NT2/D1 (cell line): ENCODE measurements at regions not wholly inside any gene's neighbourhood (a gene's known extent, or its start where the extent isn't known, plus 50 kb on each side); places are given as distances from the start of the nearest gene placed in this dataset.
A peak's percentile ranks its signal among the peaks of the same experiment; 100 is the strongest.

Experiments
- DNase-seq: peaks from one replicate; pipeline ENCODE4 v3.0.0-alpha.2; 2011; ENCODE audit warnings: low read depth, low spot score
- H3K27me3 ChIP-seq: 2 replicates; pipeline ENCODE4 v1.6.0; 2011; ENCODE audit warnings: mild to moderate bottlenecking; ENCODE audit not compliant: insufficient read length, insufficient read depth
- H3K36me3 ChIP-seq: 2 replicates; pipeline ENCODE4 v1.6.1; 2011; ENCODE audit warnings: mild to moderate bottlenecking, low read length, mixed read lengths; ENCODE audit not compliant: insufficient read depth, insufficient read length
- H3K4me1 ChIP-seq: 2 replicates; pipeline ENCODE4 v1.5.1; 2011; ENCODE audit not compliant: insufficient read depth, insufficient read length
- H3K4me3 ChIP-seq: 2 replicates; pipeline ENCODE4 v1.5.1; 2011; ENCODE audit warnings: low read depth; ENCODE audit not compliant: insufficient read length
- H3K9ac ChIP-seq: 2 replicates; pipeline ENCODE4 v1.6.0; 2011; ENCODE audit warnings: low read depth; ENCODE audit not compliant: insufficient read length
- H3K9me3 ChIP-seq: 2 replicates; pipeline ENCODE4 v1.5.1; 2011; ENCODE audit warnings: mild to moderate bottlenecking, low read length; ENCODE audit not compliant: insufficient read depth
- SUZ12 ChIP-seq: IDR thresholded peaks from 2 replicates; pipeline ENCODE4 v1.6.1; 2011; ENCODE audit not compliant: insufficient read length, insufficient read depth; ENCODE audit errors: extremely low read depth
- YY1 ChIP-seq: IDR thresholded peaks from 2 replicates; pipeline ENCODE4 v1.6.1; 2011; ENCODE audit not compliant: insufficient read length, insufficient read depth
- ZNF274 ChIP-seq: IDR thresholded peaks from 2 replicates; pipeline ENCODE4 v1.6.1; 2011; ENCODE audit warnings: mild to moderate bottlenecking, low read depth, low read length

DNA sequence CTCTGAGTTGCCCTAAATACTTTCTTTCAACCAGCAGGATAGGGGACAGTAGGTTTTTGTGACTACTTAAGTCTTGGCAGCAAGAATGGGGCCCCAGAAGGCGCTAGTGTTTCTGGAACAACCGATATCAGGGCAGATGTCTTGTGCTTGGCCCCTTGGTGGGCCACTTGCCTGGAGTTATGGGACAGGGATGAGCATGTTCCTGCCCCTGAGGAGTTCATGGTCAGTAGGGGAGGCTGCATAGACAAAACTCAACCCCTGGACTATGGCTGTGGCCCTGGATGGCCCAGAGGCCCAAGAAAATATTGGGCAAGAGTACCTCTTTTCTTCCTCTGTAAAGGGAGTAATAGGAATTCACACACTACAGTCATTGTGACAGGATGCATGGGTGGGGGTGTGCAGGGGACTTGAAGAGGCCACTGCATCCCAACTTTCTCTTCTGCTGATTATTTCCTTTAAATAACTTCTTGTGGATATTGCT is 57.7 kb upstream of the IGFBP3 start:
- no peak for DNase-seq
- Histone ChIP-seq H3K9ac (no peak overlapping the region), H3K4me3 (no peak overlapping the region), H3K27me3 (no peaks in the 10 kb centered on the region), H3K9me3 (peaks cover 18% of the 10 kb centered on the region), H3K36me3 (no peaks in the 10 kb centered on the region), H3K4me1 (peaks cover 9% of the 10 kb centered on the region)
- TF ChIP-seq SUZ12 = no peak
- no peak for TF ChIP-seq ZNF274
- no peak for TF ChIP-seq YY1

DNA sequence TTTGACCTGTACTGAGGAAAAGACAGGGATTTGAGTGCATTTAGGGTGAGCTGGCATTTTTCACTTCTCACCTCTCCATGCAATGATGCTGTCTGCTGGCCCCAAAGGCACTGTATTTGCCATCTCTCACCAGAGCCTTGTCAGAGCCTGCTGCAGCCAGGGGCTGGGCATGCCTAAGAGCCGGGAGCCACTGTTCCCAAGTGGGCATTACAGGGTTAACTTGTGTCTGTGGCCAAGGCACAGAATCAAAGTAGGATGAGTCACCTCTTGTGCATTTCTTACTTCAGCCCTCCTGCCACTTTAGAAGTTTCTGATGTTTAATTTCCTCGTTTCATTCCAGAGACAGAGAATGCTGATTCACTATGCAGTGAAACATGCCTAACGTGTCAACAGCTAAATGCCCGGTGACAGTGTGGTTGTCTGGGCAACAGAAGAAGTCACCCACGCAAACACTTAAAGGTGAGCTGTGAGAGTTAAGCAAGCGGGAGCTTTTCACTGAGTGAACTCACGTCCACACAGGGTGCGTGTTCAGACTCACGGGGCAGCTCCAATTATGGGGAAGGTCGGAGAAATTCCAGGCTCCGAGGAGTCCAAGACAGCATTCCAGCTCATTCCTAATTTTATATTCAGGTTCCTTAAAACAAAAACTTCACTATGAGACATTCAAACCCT is 57.1 kb upstream of the IGFBP3 start:
- Histone ChIP-seq H3K9me3 (peaks cover 12% of the 10 kb centered on the region), H3K4me3 (no peak overlapping the region), H3K36me3 (no peaks in the 10 kb centered on the region), H3K9ac (no peak overlapping the region), H3K27me3 (no peaks in the 10 kb centered on the region), H3K4me1 (peaks cover 9% of the 10 kb centered on the region)
- no peak for TF ChIP-seq SUZ12
- TF ChIP-seq YY1 = no peak
- peak; percentile 71 for DNase-seq

- Histone ChIP-seq H3K4me1 (peaks cover 9% of the 10 kb centered on the region), H3K9ac (no peak overlapping the region), H3K9me3 (peaks cover 8% of the 10 kb centered on the region), H3K4me3 (no peak overlapping the region), H3K27me3 (no peaks in the 10 kb centered on the region), H3K36me3 (no peaks in the 10 kb centered on the region)
- no peak for DNase-seq
- no peak for TF ChIP-seq YY1
- no peak for TF ChIP-seq ZNF274
- TF ChIP-seq SUZ12 = no peak
Measured at GRCh38 chr7:45977256-45977780, 56.2 kb upstream of the IGFBP3 start.

- Histone ChIP-seq H3K36me3 (no peaks in the 10 kb centered on the region), H3K9ac (no peak overlapping the region), H3K9me3 (no peaks in the 10 kb centered on the region; the same call in none of the 2 replicates), H3K4me3 (no peak overlapping the region), H3K27me3 (no peaks in the 10 kb centered on the region), H3K4me1 (peaks cover 9% of the 10 kb centered on the region)
- DNase-seq = no peak
- TF ChIP-seq SUZ12 (no peak), ZNF274 (no peak), YY1 (no peak)
Measured at GRCh38 chr7:45976485-45976856, 55.4 kb upstream of the IGFBP3 start.

DNA sequence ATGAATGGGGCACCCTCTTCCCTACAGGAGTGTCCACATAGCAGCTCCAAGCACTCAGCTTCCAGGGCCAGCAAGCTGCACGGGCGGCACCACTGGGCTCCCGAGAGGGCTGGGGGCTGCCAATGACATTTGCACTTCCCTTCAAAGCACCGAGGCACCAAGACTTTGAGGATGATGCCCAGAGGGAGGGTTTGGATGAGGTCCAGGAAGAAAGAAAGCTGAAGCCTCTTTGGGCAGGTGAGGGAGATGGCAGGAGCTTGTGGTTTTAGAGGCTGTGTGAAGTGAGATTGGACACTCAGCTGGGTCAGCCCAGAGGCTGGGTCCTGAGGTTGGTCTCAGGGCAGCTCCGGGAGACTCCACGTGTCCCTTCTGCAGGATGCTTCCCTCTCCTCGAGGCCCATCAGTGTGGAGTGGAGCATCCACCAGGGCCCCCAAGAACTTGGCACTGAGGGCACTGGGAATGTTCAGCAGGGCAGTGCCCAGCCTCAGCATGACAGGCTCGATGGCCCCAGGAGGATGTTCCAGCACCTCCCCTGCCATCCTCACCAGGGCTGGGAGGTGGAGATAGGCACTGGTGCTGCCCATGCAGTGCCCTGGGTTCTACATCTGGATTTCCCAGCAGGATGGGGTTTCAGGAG is 54.9 kb upstream of the IGFBP3 start:
- TF ChIP-seq SUZ12 (no peak), YY1 (no peak), ZNF274 (no peak)
- no peaks in the 10 kb centered on the region for H3K36me3 ChIP-seq
- DNase-seq = no peak
- no peaks in the 10 kb centered on the region for H3K27me3 ChIP-seq
- no peak overlapping the region for H3K4me3 ChIP-seq
- peaks cover 6% of the 10 kb centered on the region for H3K4me1 ChIP-seq
- H3K9ac ChIP-seq = no peak overlapping the region
- no peaks in the 10 kb centered on the region; the same call in 1 of the 2 replicates for H3K9me3 ChIP-seq

- Histone ChIP-seq H3K4me3 (no peak overlapping the region), H3K9me3 (no peaks in the 10 kb centered on the region; the same call in 1 of the 2 replicates), H3K36me3 (no peaks in the 10 kb centered on the region), H3K27me3 (no peaks in the 10 kb centered on the region), H3K9ac (no peak overlapping the region), H3K4me1 (peaks cover 4% of the 10 kb centered on the region)
- TF ChIP-seq ZNF274 (no peak), YY1 (no peak), SUZ12 (no peak)
- no peak for DNase-seq
Measured at GRCh38 chr7:45975367-45975766, 54.3 kb upstream of the IGFBP3 start.

- TF ChIP-seq ZNF274 (no peak), YY1 (no peak), SUZ12 (no peak)
Measured at GRCh38 chr7:45974540-45975360, 53.7 kb upstream of the IGFBP3 start.

More at GRCh38 chr7:45974540-45975360, 53.7 kb upstream of the IGFBP3 start:
- Histone ChIP-seq H3K9ac (no peak overlapping the region), H3K9me3 (no peaks in the 10 kb centered on the region; the same call in 1 of the 2 replicates), H3K4me1 (peaks cover 4% of the 10 kb centered on the region), H3K36me3 (no peaks in the 10 kb centered on the region), H3K27me3 (no peaks in the 10 kb centered on the region), H3K4me3 (no peak overlapping the region)
- DNase-seq = no peak
